NCI-H524 (cell line): ENCODE measurements at regions not wholly inside any gene's neighbourhood (a gene's known extent, or its start where the extent isn't known, plus 50 kb on each side); places are given as distances from the start of the nearest gene placed in this dataset.

ENCODE experiments used
- DNase-seq, 2 experiments: peaks; one replicate each; lab custom pipeline; 2025; lab: John Stamatoyannopoulos, UW

GRCh38 chr4:32551943-32552342 is 1831.8 kb downstream of the PCDH7 start:
- DNase-seq = no peak

DNA sequence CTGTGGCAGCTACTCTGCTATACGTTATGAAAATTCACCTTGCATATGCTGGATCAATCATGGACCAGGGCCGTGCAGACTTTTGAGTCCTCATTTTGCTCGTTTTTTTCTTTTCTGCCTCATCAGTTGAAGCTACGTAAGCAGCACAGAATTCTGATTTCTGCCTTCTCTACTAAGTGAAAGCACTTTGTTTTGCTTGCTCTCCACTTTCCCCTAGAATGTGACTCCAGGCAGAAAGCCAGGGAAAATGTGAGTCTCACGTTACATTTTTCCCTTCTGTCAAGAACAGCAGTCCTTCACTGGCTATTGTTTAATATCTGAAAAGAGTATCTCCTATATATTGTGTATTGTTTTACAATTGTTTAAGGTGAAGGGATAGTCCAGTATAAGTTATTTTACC is 1840.1 kb downstream of the PCDH7 start:
- DNase-seq = peak in 1 of 2 experiments; percentile 32

DNA sequence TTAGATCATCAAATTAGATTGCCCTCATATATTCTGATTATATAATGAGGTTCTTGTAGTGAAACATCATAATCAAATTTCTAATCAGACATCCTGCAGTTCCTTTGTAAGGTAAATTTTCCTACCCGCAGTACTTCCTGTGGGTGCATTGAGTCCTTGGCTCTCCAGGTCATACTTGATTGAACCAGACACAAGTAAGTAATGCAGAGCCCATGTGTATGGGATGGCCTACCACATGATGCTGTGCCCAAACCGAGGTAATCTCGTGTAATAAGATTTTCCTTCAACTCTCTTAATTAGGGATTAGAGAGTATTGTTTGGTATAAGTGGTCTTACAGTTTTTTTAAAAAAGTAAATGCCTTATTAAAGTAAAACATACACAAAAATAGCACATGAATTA is 1841.8 kb downstream of the PCDH7 start:
- peak in 1 of 2 experiments; percentile 18 for DNase-seq

- DNase-seq = no peak
Measured at GRCh38 chr4:32564626-32565025, 1844.5 kb downstream of the PCDH7 start.

DNA sequence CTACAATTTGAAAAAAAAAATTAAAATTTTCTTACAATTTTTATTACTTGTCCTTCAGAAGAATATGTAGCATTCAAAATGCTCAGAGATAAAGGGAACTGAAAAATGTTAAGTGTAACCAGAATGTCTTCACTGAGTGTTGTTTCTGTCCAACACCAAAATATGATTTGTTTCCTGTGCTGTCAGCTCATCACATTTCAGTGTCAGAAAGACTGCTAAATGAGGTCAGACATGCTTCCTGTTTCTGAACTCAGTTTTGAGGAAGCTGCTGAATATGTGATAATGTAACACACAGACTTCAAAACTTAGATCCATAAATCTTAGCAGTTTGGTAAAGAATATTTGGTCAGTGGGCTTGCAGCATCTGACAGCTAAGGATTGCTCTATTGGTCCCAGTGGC is 1849.7 kb downstream of the PCDH7 start:
- DNase-seq = no peak

GRCh38 chr4:32572366-32572765 is 1852.2 kb downstream of the PCDH7 start:
- no peak for DNase-seq

GRCh38 chr4:32574803-32575202 is 1854.6 kb downstream of the PCDH7 start:
- DNase-seq = no peak

- no peak for DNase-seq
Measured at GRCh38 chr4:32589097-32589496, 1868.9 kb downstream of the PCDH7 start.

DNA sequence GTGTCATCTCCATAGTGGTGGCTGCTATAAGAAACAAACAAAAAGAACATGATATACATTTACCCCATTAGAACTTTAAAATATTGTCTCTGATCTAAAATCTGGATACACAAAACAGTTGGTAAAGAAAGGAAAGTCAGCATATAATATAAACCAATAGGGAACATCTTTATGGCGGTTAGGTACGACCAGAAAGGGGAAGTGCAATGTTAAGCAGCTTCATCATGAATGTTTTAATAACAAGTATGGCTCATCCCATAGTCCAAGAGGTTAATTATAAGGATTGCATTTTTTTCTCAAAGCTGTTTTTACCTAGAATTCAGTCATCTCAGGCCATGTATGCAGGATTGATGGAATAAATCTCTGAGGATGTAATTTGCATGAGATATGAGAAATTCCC is 1869.7 kb downstream of the PCDH7 start:
- DNase-seq = no peak

GRCh38 chr4:32597354-32597753 is 1877.2 kb downstream of the PCDH7 start:
- no peak for DNase-seq

- no peak for DNase-seq
Measured at GRCh38 chr4:32601848-32602247, 1881.7 kb downstream of the PCDH7 start.

DNA sequence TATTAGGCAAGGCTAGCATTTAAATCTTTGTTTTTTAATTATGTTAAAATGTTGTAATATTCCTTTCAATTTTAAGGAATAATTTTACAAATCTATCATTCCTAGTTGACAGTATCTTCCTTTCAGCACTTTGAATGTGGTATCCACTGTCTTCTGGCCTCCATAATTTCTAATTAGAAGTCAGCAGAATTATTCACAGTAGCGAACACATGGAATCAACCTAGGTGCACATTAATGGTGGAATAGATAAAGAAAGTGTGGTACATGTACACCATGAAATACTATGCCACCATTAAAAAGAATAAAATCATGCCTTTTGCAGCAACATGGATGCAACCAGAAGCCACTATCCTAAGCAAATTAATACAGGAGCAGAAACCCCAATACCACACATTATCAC is 1887.8 kb downstream of the PCDH7 start:
- DNase-seq = no peak

DNA sequence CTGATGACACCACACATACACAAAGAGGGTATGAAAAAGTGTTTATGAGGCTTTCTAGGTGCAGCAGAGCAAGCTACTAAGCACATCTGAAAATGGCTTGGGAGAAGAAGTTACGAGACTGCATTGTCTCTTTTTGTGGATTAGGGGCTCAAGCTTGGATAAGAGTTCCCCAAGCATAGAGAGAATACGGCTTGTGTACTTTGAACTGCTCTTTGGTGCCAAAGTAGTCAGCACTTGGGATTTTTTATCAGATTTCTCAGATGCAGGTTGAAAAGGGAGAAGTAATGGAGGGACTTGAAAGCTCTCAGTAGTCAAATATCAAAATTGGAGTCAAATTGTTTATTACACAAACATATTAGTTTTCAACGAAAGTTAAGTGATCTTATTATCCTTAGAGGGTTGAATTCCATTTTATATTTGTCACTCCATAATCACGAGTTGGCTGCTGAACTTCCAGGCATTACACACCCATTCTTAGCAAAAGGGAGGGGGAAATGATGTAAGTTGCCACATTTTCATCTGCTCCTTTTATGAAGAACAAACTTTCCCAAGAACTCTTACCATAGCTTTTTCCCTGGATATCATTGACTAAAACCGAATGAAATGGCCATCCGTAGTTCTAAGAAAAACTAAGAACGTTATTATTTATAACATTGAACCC is 1904.9 kb downstream of the PCDH7 start:
- no peak for DNase-seq

DNA sequence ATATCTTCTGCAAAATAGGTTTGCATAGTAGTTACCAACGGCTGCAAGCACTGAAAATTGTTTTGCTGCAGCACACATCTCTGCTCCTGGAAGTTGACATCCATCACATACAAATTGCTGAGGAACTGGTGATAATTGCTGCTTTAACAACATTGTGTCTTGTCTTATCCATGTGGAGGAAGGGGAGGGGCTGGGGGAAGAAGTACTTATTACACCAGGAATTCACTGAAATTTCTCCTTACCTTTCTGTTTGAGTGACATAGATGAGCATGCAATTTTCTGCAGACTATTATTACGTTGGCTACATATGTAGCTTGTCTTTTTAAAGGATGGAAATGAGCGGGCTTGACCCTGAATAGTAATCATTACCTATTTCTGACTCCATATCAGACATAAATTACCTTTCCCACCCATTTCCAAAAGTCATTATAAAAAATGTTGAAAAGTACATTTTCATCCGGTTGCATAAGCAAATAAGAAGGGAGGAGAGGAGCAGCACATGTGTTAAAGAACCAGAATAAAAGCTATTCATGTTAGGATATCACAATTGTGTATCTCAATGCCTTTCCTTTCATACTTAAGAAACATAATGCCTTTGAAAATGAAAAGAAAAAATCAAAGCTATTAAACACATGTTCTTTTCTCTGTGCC is 1905.6 kb downstream of the PCDH7 start:
- DNase-seq = no peak

DNA sequence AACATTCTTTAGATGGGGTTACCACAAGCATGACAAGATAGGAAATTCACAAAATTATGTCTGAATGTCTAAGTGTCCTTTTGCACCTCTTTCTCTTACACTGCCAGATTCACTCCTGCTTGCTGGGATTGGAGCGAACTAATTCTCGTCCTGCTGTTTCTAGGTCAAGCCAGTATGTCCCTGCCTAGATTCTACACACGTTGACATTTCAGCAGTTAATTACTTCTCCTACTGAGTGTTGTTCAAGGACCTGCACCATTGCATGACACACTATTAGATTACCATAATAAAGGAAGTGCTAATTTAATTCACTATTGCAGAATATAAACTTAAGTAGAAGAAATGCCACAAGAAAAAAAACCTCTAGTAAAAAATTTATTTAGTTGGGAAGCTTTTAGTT is 1911.7 kb downstream of the PCDH7 start:
- DNase-seq = no peak

DNA sequence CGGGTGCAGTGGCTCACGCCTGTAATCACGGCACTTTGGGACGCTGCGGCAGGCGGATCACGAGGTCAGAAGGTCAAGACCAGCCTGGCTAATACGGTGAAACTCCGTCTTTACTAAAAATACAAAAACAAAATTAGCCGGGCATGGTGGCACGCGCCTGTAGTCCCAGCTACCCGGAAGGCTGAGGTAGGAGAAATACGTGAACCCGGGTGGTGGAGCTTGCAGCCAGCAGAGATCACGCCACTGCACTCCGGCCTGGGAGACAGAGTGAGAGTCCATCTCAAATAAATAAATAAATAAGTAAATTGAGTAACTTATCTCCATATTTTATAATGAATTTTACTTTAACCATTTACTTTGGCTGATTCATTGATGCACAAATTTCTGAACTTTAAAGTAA is 1913.3 kb downstream of the PCDH7 start:
- DNase-seq = no peak

- no peak for DNase-seq
Measured at GRCh38 chr4:32645653-32646052, 1925.5 kb downstream of the PCDH7 start.

- no peak for DNase-seq
Measured at GRCh38 chr4:32658019-32658418, 1937.8 kb downstream of the PCDH7 start.

DNA sequence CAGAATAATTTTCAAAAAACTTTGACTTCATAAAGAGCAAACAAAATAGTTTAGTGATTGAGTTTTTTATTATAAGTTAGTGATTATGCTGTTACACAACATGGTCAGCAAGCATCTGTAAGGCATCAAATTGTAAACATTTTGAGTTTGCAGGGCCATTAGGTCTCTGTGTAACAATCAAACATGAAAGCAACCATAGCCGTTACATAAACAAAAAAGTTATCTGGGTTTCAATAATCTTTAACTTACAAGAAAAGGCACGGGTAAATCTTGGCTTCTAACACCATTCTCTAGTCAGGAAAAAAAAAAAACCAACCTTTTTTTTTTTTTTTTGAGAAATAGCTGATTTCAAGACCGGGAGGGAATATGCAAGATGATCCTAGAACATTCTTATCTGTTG is 1941.1 kb downstream of the PCDH7 start:
- DNase-seq = no peak

DNA sequence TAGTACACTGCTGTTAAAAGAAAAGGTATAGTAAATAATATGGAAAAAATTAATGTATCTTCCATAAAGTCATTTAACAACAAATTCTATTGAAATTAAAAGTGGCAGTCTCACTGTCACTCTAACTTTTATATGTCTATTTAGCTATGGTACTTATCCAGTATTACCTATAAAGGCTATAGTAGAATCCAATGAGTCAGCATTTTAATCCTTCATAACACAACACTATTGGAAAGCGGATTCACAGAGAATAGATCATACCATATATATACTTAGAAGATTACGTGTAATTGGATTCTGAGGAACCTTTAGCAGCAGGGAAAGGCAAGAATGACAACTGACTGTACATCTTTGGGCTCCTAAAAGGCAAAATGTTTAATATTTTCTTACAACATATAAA is 1942.6 kb downstream of the PCDH7 start:
- DNase-seq = no peak

DNA sequence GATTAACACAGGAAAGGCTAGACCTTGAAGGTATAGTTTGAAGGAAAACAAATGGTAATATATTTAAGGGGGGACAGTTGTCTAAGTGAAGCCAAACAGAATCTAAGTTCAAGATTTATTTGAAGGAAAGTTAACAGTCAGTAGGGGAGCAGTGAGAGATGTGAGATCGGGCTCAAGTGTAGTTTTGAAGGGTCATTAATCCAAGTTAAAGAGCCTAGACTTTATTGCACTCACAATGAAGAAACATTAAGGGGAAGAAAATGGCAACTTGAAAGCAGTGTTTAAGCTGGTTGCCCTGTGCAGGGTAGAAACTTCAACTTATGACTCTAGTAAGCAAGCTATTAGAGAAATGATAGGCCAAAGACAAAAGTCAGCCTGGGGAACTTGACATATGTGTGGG is 1952.2 kb downstream of the PCDH7 start:
- DNase-seq = no peak

DNA sequence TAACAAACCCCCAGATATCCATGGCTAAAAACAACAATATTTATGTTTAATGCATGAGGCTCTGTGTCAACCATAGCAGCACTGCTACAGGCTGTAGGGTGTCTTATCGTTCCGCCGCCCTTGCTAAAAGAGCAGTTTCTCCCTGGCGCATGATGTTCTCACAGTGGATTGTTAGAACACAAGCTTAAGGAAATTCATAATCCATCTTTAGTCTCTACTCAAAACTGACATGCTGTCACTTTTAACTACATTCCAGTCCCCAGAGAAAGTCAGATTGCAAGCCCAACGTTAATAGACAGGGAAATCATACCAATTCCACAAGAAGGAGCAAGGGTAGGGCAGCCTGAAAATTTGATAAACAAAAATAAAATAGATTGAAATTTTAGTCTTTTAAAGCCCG is 1960.8 kb downstream of the PCDH7 start:
- no peak for DNase-seq

- DNase-seq = no peak
Measured at GRCh38 chr4:32684160-32684559, 1964.0 kb downstream of the PCDH7 start.

- no peak for DNase-seq
Measured at GRCh38 chr4:32686123-32686522, 1966.0 kb downstream of the PCDH7 start.
